PC-9 (cell line): ENCODE measurements at regions not wholly inside any gene's neighbourhood (a gene's known extent, or its start where the extent isn't known, plus 50 kb on each side); places are given as distances from the start of the nearest gene placed in this dataset.

Experiments
- BruUV-seq: library from RNA; stranded (reverse); fragments of 400-500 nt; replicated peaks from 2 replicates; lab custom pipeline; 2021; lab: Mats Ljungman, UMichigan
- CTCF ChIA-PET: fragments of 300-600 bp; sonication (Branson Sonifier 250); formaldehyde crosslinking; loops from one replicate; lab custom pipeline; 2022; ENCODE audit warnings: antibody characterized with exemption; lab: Charles Lee
- POLR2A ChIA-PET: fragments of 300-600 bp; sonication (Branson Sonifier 250); formaldehyde crosslinking; loops from one replicate; lab custom pipeline; 2022; ENCODE audit warnings: antibody characterized with exemption; ENCODE audit not compliant: unreplicated experiment; lab: Charles Lee
- DNase-seq, 2 experiments: peaks; one replicate each; pipeline versions ENCODE4 v3.0.0 to v3.0.0-alpha.2; 2015 to 2022; ENCODE audit warnings: mixed read lengths in 1 of 2
- H2AFZ ChIP-seq: fragments of 200-600 bp; sonication (generic); 2 replicates; pipeline ENCODE4 v1.8.1; 2017; ENCODE audit warnings: antibody characterized with exemption
- H3F3A ChIP-seq: fragments of 200-600 bp; sonication (generic); 2 replicates; pipeline ENCODE4 v1.8.1; 2017; ENCODE audit warnings: antibody characterized with exemption, mild to moderate bottlenecking, low read depth; ENCODE audit not compliant: insufficient read depth
- H3K27ac ChIP-seq: fragments of 200-600 bp; sonication (generic); 2 replicates; pipeline ENCODE4 v1.6.1; 2016; ENCODE audit warnings: mixed run types
- H3K27me3 ChIP-seq: fragments of 200-600 bp; sonication (generic); 2 replicates; pipeline ENCODE4 v1.6.1; 2016; ENCODE audit warnings: low read depth, mixed run types; ENCODE audit not compliant: insufficient read depth
- H3K36me3 ChIP-seq: fragments of 200-600 bp; sonication (generic); 2 replicates; pipeline ENCODE4 v1.6.1; 2016; ENCODE audit warnings: low read depth, mixed run types
- H3K4me1 ChIP-seq: fragments of 200-600 bp; sonication (generic); replicated peaks from 2 replicates; pipeline ENCODE4 v1.6.1; 2016; ENCODE audit warnings: mixed run types; ENCODE audit not compliant: insufficient read depth
- H3K4me2 ChIP-seq: fragments of 200-600 bp; sonication (generic); 2 replicates; pipeline ENCODE4 v1.6.1; 2017; ENCODE audit warnings: mixed run types
- H3K4me3 ChIP-seq: fragments of 200-600 bp; sonication (generic); 2 replicates; pipeline ENCODE4 v1.6.1; 2016; ENCODE audit warnings: mixed run types
- H3K79me2 ChIP-seq: fragments of 200-600 bp; sonication (generic); 2 replicates; pipeline ENCODE4 v1.6.1; 2017; ENCODE audit warnings: low read depth, mixed run types
- H3K9me2 ChIP-seq: fragments of 200-600 bp; sonication (generic); 2 replicates; pipeline ENCODE4 v1.8.1; 2017; ENCODE audit warnings: mild to moderate bottlenecking; ENCODE audit not compliant: insufficient read depth
- H3K9me3 ChIP-seq: fragments of 200-600 bp; sonication (generic); 2 replicates; pipeline ENCODE4 v1.8.1; 2016; ENCODE audit warnings: low read depth; ENCODE audit not compliant: insufficient read depth
- H4K20me1 ChIP-seq: fragments of 200-600 bp; sonication (generic); 2 replicates; pipeline ENCODE4 v1.8.1; 2017; ENCODE audit not compliant: insufficient read depth
- EZH2 ChIP-seq: fragments of 200-600 bp; sonication (generic); IDR thresholded peaks from 2 replicates; pipeline ENCODE4 v1.8.0; 2017; ENCODE audit warnings: antibody characterized with exemption, low read depth
- intact Hi-C: fragments of 100-400 bp; cut with micrococcal nuclease; formaldehyde crosslinking; loops from one replicate; pipeline ENCODE4 v1.10.0; 2022; ENCODE audit not compliant: unreplicated experiment
- TF ChIP-seq, protein P1 (sequence below): fragments of 200-600 bp; sonication (generic); conservative IDR thresholded peaks from 2 replicates; pipeline ENCODE4 v1.6.1; 2017; ENCODE audit warnings: mixed run types, antibody characterized with exemption, mild to moderate bottlenecking, moderate library complexity

DNA sequence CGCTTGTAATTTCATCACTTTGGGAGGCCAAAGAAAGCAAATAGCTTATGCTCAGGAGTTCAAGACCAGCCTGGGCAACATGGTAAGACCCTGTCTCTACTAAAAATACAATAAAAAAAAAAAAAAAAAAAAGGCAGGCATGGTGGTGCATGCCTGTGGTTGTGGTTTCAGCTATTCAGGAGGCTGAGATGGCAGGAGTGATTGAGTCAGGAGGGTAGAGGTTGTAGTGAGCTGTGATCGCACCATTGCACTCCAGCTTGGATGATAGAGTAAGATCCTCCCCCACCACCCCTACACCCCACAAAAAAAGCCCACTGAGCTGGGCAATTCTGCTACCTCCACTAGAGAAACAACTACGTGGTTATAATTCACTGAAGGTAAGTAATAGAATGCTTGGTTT is 118.8 kb upstream of the PCDH18 start:
- Histone ChIP-seq H4K20me1 (no peaks in the 10 kb centered on the region), H2AFZ (no peak overlapping the region), H3K4me3 (no peak overlapping the region), H3K27ac (no peak overlapping the region), H3K9me3 (no peaks in the 10 kb centered on the region), H3K4me2 (no peak overlapping the region), H3K36me3 (no peaks in the 10 kb centered on the region), H3F3A (no peaks in the 10 kb centered on the region), H3K4me1 (no peaks in the 10 kb centered on the region), H3K79me2 (no peaks in the 10 kb centered on the region), H3K27me3 (no peaks in the 10 kb centered on the region), H3K9me2 (no peaks in the 10 kb centered on the region)
- intact Hi-C loops = no loop called here
- BruUV-seq = no TSS peak
- TF ChIP-seq, protein P1, sequence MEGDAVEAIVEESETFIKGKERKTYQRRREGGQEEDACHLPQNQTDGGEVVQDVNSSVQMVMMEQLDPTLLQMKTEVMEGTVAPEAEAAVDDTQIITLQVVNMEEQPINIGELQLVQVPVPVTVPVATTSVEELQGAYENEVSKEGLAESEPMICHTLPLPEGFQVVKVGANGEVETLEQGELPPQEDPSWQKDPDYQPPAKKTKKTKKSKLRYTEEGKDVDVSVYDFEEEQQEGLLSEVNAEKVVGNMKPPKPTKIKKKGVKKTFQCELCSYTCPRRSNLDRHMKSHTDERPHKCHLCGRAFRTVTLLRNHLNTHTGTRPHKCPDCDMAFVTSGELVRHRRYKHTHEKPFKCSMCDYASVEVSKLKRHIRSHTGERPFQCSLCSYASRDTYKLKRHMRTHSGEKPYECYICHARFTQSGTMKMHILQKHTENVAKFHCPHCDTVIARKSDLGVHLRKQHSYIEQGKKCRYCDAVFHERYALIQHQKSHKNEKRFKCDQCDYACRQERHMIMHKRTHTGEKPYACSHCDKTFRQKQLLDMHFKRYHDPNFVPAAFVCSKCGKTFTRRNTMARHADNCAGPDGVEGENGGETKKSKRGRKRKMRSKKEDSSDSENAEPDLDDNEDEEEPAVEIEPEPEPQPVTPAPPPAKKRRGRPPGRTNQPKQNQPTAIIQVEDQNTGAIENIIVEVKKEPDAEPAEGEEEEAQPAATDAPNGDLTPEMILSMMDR = no peak
- no peak for TF ChIP-seq EZH2
- no peak for DNase-seq
- CTCF ChIA-PET = no interaction called here
- POLR2A ChIA-PET = no interaction called here

DNA sequence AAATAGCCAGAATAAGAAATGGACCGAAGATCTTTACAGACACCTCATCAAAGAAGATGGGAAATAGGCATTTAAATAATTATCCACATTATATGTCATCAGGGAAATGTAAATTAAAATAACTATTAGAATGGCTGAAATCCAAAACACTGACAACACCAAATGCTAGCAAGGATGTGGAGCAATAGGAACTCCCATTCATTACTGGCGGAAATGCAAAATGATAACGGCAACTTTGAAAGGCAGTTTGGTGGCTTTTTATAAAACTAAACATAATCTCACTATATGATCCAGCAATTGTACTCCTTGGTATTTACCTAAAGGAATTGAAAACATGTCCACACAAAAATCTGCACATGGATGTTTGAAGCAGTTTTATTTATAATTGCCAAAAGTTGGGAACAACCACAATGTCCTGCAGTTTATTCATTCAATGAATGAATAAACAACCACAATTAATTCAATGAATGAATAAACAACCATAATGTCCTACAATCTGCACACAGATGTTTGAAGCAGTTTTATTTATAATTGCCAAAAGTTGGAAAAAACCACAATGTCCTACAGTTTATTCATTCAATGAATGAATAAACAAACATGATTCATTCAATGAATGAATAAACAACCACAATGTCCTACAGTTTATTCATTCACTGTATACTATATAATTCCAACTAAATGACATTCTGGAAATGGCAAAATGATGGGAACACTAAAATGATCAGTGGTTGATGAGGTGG is 117.6 kb upstream of the PCDH18 start:
- DNase-seq = no peak
- H4K20me1 ChIP-seq = no peaks in the 10 kb centered on the region
- intact Hi-C loops = no loop called here
- H3K36me3 ChIP-seq = no peaks in the 10 kb centered on the region
- H3K4me1 ChIP-seq = no peaks in the 10 kb centered on the region
- BruUV-seq = no TSS peak
- H3K4me3 ChIP-seq = no peak overlapping the region
- no peaks in the 10 kb centered on the region for H3K9me2 ChIP-seq
- ChIA-PET POLR2A (no interaction called here), CTCF (no interaction called here)
- H2AFZ ChIP-seq = no peak overlapping the region
- H3K27ac ChIP-seq = no peak overlapping the region
- H3K79me2 ChIP-seq = no peaks in the 10 kb centered on the region
- no peak overlapping the region for H3K4me2 ChIP-seq
- no peaks in the 10 kb centered on the region for H3K27me3 ChIP-seq
- no peaks in the 10 kb centered on the region for H3K9me3 ChIP-seq
- TF ChIP-seq, protein P1 = no peak
- no peak for TF ChIP-seq EZH2
- no peaks in the 10 kb centered on the region for H3F3A ChIP-seq

DNA sequence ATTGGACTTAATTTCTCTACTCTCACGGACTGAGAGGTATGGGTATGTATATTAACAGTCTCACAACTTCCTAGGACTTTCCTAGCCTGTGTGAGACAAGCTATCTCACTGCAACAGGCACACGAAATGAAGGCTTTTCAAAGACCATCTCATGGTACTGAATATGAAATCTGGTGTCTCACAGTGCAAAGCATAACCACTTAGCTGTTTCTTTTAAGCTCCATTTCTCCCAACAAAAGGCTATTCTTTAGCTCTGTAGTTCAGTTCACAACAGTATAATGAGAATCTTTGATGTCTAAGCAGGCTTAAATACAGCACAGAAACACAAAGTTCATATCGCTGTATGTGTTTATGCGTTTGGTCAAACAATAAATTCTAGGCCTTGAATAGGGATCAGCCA is 116.2 kb upstream of the PCDH18 start:
- no peaks in the 10 kb centered on the region for H3K27me3 ChIP-seq
- H3F3A ChIP-seq = no peaks in the 10 kb centered on the region
- H3K9me3 ChIP-seq = no peaks in the 10 kb centered on the region
- BruUV-seq = no TSS peak
- no peak for TF ChIP-seq EZH2
- TF ChIP-seq, protein P1 = no peak
- H3K4me2 ChIP-seq = no peak overlapping the region
- intact Hi-C loops = no loop called here
- H2AFZ ChIP-seq = no peak overlapping the region
- H3K4me3 ChIP-seq = no peak overlapping the region
- H3K79me2 ChIP-seq = no peaks in the 10 kb centered on the region
- no peaks in the 10 kb centered on the region for H3K9me2 ChIP-seq
- no peaks in the 10 kb centered on the region for H3K36me3 ChIP-seq
- no peak for DNase-seq
- no peak overlapping the region for H3K27ac ChIP-seq
- ChIA-PET POLR2A (no interaction called here), CTCF (no interaction called here)
- no peaks in the 10 kb centered on the region for H4K20me1 ChIP-seq
- no peaks in the 10 kb centered on the region for H3K4me1 ChIP-seq
